Neuron (in vitro differentiated cells): ENCODE measurements at regions not wholly inside any gene's neighbourhood (a gene's known extent, or its start where the extent isn't known, plus 50 kb on each side); places are given as distances from the start of the nearest gene placed in this dataset.

Source experiments
- H2AFZ ChIP-seq: one replicate; pipeline ENCODE4 v1.6.1; 2013; ENCODE audit warnings: low read depth, mild to moderate bottlenecking, inconsistent platforms, low read length, moderate library complexity
- H3K27me3 ChIP-seq: one replicate; pipeline ENCODE4 v1.6.1; 2013; ENCODE audit warnings: low read length; ENCODE audit not compliant: insufficient read depth
- H3K36me3 ChIP-seq: one replicate; pipeline ENCODE4 v1.6.1; 2013; ENCODE audit warnings: low read length; ENCODE audit not compliant: insufficient read depth
- H3K4me1 ChIP-seq: one replicate; pipeline ENCODE4 v1.6.1; 2013; ENCODE audit warnings: low read length; ENCODE audit not compliant: insufficient read depth
- H3K4me3 ChIP-seq: 2 replicates; pipeline ENCODE4 v1.5.1; 2013; ENCODE audit warnings: mild to moderate bottlenecking, low read length, moderate library complexity
- H3K9me3 ChIP-seq: one replicate; pipeline ENCODE4 v1.6.1; 2013; ENCODE audit warnings: low read length

GRCh38 chr11:91241226-91241625 lies 983.4 kb upstream of the FAT3 start:
- Histone ChIP-seq H3K9me3 (no peaks in the 10 kb centered on the region), H3K36me3 (no peaks in the 10 kb centered on the region), H3K27me3 (no peaks in the 10 kb centered on the region), H2AFZ (no peak overlapping the region), H3K4me3 (no peak overlapping the region), H3K4me1 (no peaks in the 10 kb centered on the region)

- Histone ChIP-seq H3K4me3 (no peak overlapping the region), H3K9me3 (no peaks in the 10 kb centered on the region), H3K4me1 (no peaks in the 10 kb centered on the region), H2AFZ (no peak overlapping the region), H3K36me3 (no peaks in the 10 kb centered on the region), H3K27me3 (no peaks in the 10 kb centered on the region)
Observed at GRCh38 chr11:91239359-91239758, 985.3 kb upstream of the FAT3 start.

- Histone ChIP-seq H3K36me3 (no peaks in the 10 kb centered on the region), H3K4me1 (no peaks in the 10 kb centered on the region), H2AFZ (no peak overlapping the region), H3K27me3 (no peaks in the 10 kb centered on the region), H3K4me3 (no peak overlapping the region), H3K9me3 (no peaks in the 10 kb centered on the region)
Observed at GRCh38 chr11:91231226-91231625, 993.4 kb upstream of the FAT3 start.

GRCh38 chr11:91230647-91231046 lies 994.0 kb upstream of the FAT3 start:
- Histone ChIP-seq H3K4me1 (no peaks in the 10 kb centered on the region), H3K4me3 (no peak overlapping the region), H3K9me3 (no peaks in the 10 kb centered on the region), H3K36me3 (no peaks in the 10 kb centered on the region), H2AFZ (no peak overlapping the region), H3K27me3 (no peaks in the 10 kb centered on the region)

GRCh38 chr11:91222830-91223229 lies 1000.0 kb upstream of the CHORDC1 start:
- no peaks in the 10 kb centered on the region for H3K27me3 ChIP-seq
- no peaks in the 10 kb centered on the region for H3K36me3 ChIP-seq
- H3K4me3 ChIP-seq, result no peak overlapping the region
- no peaks in the 10 kb centered on the region for H3K9me3 ChIP-seq
- H3K4me1 ChIP-seq, result no peaks in the 10 kb centered on the region
- no peak overlapping the region for H2AFZ ChIP-seq

GRCh38 chr11:91220476-91221202 lies 997.8 kb upstream of the CHORDC1 start:
- H3K9me3 ChIP-seq, result no peaks in the 10 kb centered on the region
- no peaks in the 10 kb centered on the region for H3K27me3 ChIP-seq

GRCh38 chr11:91219535-91219934 lies 996.7 kb upstream of the CHORDC1 start:
- Histone ChIP-seq H3K4me3 (no peak overlapping the region), H2AFZ (no peak overlapping the region), H3K27me3 (no peaks in the 10 kb centered on the region), H3K9me3 (no peaks in the 10 kb centered on the region), H3K4me1 (no peaks in the 10 kb centered on the region), H3K36me3 (no peaks in the 10 kb centered on the region)

More at GRCh38 chr11:91220476-91221202, 997.8 kb upstream of the CHORDC1 start:
- H3K36me3 ChIP-seq, result no peaks in the 10 kb centered on the region
- H2AFZ ChIP-seq, result no peak overlapping the region
- no peaks in the 10 kb centered on the region for H3K4me1 ChIP-seq
- H3K4me3 ChIP-seq, result no peak overlapping the region

GRCh38 chr11:91209751-91210150 lies 986.9 kb upstream of the CHORDC1 start:
- no peak overlapping the region for H2AFZ ChIP-seq
- H3K27me3 ChIP-seq, result no peaks in the 10 kb centered on the region
- H3K4me3 ChIP-seq, result no peak overlapping the region
- H3K9me3 ChIP-seq, result no peaks in the 10 kb centered on the region
- no peaks in the 10 kb centered on the region for H3K4me1 ChIP-seq
- no peaks in the 10 kb centered on the region for H3K36me3 ChIP-seq

GRCh38 chr11:91209306-91209705 lies 986.5 kb upstream of the CHORDC1 start:
- Histone ChIP-seq H3K4me1 (no peaks in the 10 kb centered on the region), H3K9me3 (no peaks in the 10 kb centered on the region), H3K36me3 (no peaks in the 10 kb centered on the region), H2AFZ (no peak overlapping the region), H3K4me3 (no peak overlapping the region), H3K27me3 (no peaks in the 10 kb centered on the region)

- Histone ChIP-seq H3K4me1 (no peaks in the 10 kb centered on the region), H2AFZ (no peak overlapping the region), H3K4me3 (no peak overlapping the region), H3K36me3 (no peaks in the 10 kb centered on the region), H3K9me3 (no peaks in the 10 kb centered on the region), H3K27me3 (no peaks in the 10 kb centered on the region)
Observed at GRCh38 chr11:91199866-91200265, 977.0 kb upstream of the CHORDC1 start.

GRCh38 chr11:91194546-91194945 lies 971.7 kb upstream of the CHORDC1 start:
- H2AFZ ChIP-seq, result no peak overlapping the region
- no peaks in the 10 kb centered on the region for H3K27me3 ChIP-seq
- H3K4me3 ChIP-seq, result no peak overlapping the region

GRCh38 chr11:91188484-91188883 lies 965.6 kb upstream of the CHORDC1 start:
- Histone ChIP-seq H3K9me3 (no peaks in the 10 kb centered on the region), H2AFZ (no peak overlapping the region), H3K4me3 (no peak overlapping the region), H3K27me3 (no peaks in the 10 kb centered on the region), H3K4me1 (no peaks in the 10 kb centered on the region), H3K36me3 (no peaks in the 10 kb centered on the region)

More at GRCh38 chr11:91194546-91194945, 971.7 kb upstream of the CHORDC1 start:
- Histone ChIP-seq H3K36me3 (no peaks in the 10 kb centered on the region), H3K9me3 (no peaks in the 10 kb centered on the region), H3K4me1 (no peaks in the 10 kb centered on the region)

GRCh38 chr11:91187314-91187713 lies 964.5 kb upstream of the CHORDC1 start:
- H3K9me3 ChIP-seq, result no peaks in the 10 kb centered on the region
- no peaks in the 10 kb centered on the region for H3K4me1 ChIP-seq
- H3K27me3 ChIP-seq, result no peaks in the 10 kb centered on the region
- H2AFZ ChIP-seq, result no peak overlapping the region
- H3K4me3 ChIP-seq, result no peak overlapping the region
- no peaks in the 10 kb centered on the region for H3K36me3 ChIP-seq

- Histone ChIP-seq H2AFZ (no peak overlapping the region), H3K4me3 (no peak overlapping the region), H3K27me3 (no peaks in the 10 kb centered on the region), H3K36me3 (no peaks in the 10 kb centered on the region), H3K4me1 (no peaks in the 10 kb centered on the region), H3K9me3 (no peaks in the 10 kb centered on the region)
Observed at GRCh38 chr11:91178366-91178765, 955.5 kb upstream of the CHORDC1 start.
